C4-2B (cell line): ENCODE measurements at regions not wholly inside any gene's neighbourhood (a gene's known extent, or its start where the extent isn't known, plus 50 kb on each side); places are given as distances from the start of the nearest gene placed in this dataset.

Experiments
- CTCF ChIP-seq: fragments of 450-650 bp; conservative IDR thresholded peaks from 2 replicates; pipeline ENCODE4 v1.5.1; 2017; ENCODE audit warnings: mild to moderate bottlenecking
- ZFX ChIP-seq: fragments of 450-650 bp; IDR thresholded peaks from 2 replicates; pipeline ENCODE4 v1.6.1; 2017

- TF ChIP-seq CTCF (no peak), ZFX (no peak)
Measured at GRCh38 chr4:131026771-131027170, 1930.8 kb downstream of the C4orf33 start.
